Muscle layer of duodenum (tissue), 2 donors: ENCODE measurements at regions not wholly inside any gene's neighbourhood (a gene's known extent, or its start where the extent isn't known, plus 50 kb on each side); places are given as distances from the start of the nearest gene placed in this dataset.
"Not testable (repeated sequence)": the region's sequence is repeated elsewhere in the genome, so short reads cannot be mapped to it uniquely, and the experiment has no call there.

Experiments used
- H3K27ac ChIP-seq: one replicate; pipeline ENCODE4 v1.7.0; 2013; ENCODE audit warnings: mild to moderate bottlenecking, low read length
- H3K27me3 ChIP-seq: one replicate; pipeline ENCODE4 v1.7.0; 2013; ENCODE audit warnings: low read depth, mild to moderate bottlenecking, control low read depth, low read length
- H3K36me3 ChIP-seq, 2 donors: one replicate each; pipeline ENCODE4 v1.7.0; 2013; ENCODE audit warnings: low read length in 2 of 2, control low read depth in 1 of 2, mild to moderate bottlenecking in 1 of 2; ENCODE audit not compliant: insufficient read depth in 2 of 2, control insufficient read depth in 1 of 2
- H3K4me1 ChIP-seq, 2 donors: one replicate each; pipeline ENCODE4 v1.7.0; 2013; ENCODE audit warnings: low read length in 2 of 2, mild to moderate bottlenecking in 2 of 2, control low read depth in 1 of 2, moderate library complexity in 1 of 2; ENCODE audit not compliant: insufficient read depth in 2 of 2, control insufficient read depth in 1 of 2
- H3K4me3 ChIP-seq, 2 donors: one replicate each; pipeline ENCODE4 v1.7.0; 2013; ENCODE audit warnings: low read length in 2 of 2, low read depth in 1 of 2, mild to moderate bottlenecking in 1 of 2
- H3K9me3 ChIP-seq, 2 donors: one replicate each; pipeline ENCODE4 v1.7.0; 2013; ENCODE audit warnings: low read length in 2 of 2, control low read depth in 1 of 2, mild to moderate bottlenecking in 1 of 2; ENCODE audit not compliant: control insufficient read depth in 1 of 2
- donor health status: healthy.

- no peak overlapping the region for H3K27ac ChIP-seq
- no peaks in the 10 kb centered on the region for H3K27me3 ChIP-seq
- H3K9me3 ChIP-seq: no peaks in the 10 kb centered on the region
- no peaks in the 10 kb centered on the region for H3K36me3 ChIP-seq
- H3K4me1 ChIP-seq: no peaks in the 10 kb centered on the region
- H3K4me3 ChIP-seq: no peak overlapping the region
Measured at GRCh38 chr5:62886603-62887315, 308.1 kb downstream of the LRRC70 start.

GRCh38 chr5:62837330-62837729 lies 258.7 kb downstream of the LRRC70 start:
- H3K36me3 ChIP-seq, H3K4me3 ChIP-seq, H3K27ac ChIP-seq, H3K9me3 ChIP-seq, H3K27me3 ChIP-seq, H3K4me1 ChIP-seq: not testable (repeated sequence)

GRCh38 chr5:62829604-62829986 lies 251.0 kb downstream of the LRRC70 start:
- no peaks in the 10 kb centered on the region for H3K4me1 ChIP-seq
- H3K27me3 ChIP-seq: no peaks in the 10 kb centered on the region
- no peak overlapping the region for H3K4me3 ChIP-seq
- no peaks in the 10 kb centered on the region for H3K36me3 ChIP-seq
- no peak overlapping the region for H3K27ac ChIP-seq
- H3K9me3 ChIP-seq: peaks cover 0 to 3% of the 10 kb centered on the region in 2 donors

GRCh38 chr5:62828742-62829603 lies 250.4 kb downstream of the LRRC70 start:
- Histone ChIP-seq H3K27me3 (no peaks in the 10 kb centered on the region), H3K4me3 (no peak overlapping the region), H3K4me1 (no peaks in the 10 kb centered on the region), H3K27ac (no peak overlapping the region), H3K36me3 (no peaks in the 10 kb centered on the region), H3K9me3 (peaks cover 0 to 3% of the 10 kb centered on the region in 2 donors)

GRCh38 chr5:62825623-62826220 lies 247.1 kb downstream of the LRRC70 start:
- peaks cover 0 to 3% of the 10 kb centered on the region in 2 donors for H3K9me3 ChIP-seq
- H3K27me3 ChIP-seq: no peaks in the 10 kb centered on the region
- no peak overlapping the region for H3K27ac ChIP-seq
- H3K4me3 ChIP-seq: no peak overlapping the region
- H3K4me1 ChIP-seq: no peaks in the 10 kb centered on the region
- H3K36me3 ChIP-seq: no peaks in the 10 kb centered on the region

- Histone ChIP-seq H3K4me3 (no peak overlapping the region), H3K36me3 (no peaks in the 10 kb centered on the region), H3K4me1 (no peaks in the 10 kb centered on the region), H3K9me3 (peaks cover 0 to 3% of the 10 kb centered on the region in 2 donors), H3K27me3 (no peaks in the 10 kb centered on the region), H3K27ac (no peak overlapping the region)
Measured at GRCh38 chr5:62824936-62825335, 246.3 kb downstream of the LRRC70 start.

- not testable (repeated sequence) for H3K27me3 ChIP-seq, H3K4me1 ChIP-seq, H3K36me3 ChIP-seq, H3K4me3 ChIP-seq, H3K27ac ChIP-seq, H3K9me3 ChIP-seq
Measured at GRCh38 chr5:62817043-62817442, 238.4 kb downstream of the LRRC70 start.

GRCh38 chr5:62814991-62815390 lies 236.4 kb downstream of the LRRC70 start:
- Histone ChIP-seq H3K27ac (no peak overlapping the region), H3K9me3 (peaks cover 0 to 6% of the 10 kb centered on the region in 2 donors)

GRCh38 chr5:62812621-62813255 lies 234.1 kb downstream of the LRRC70 start:
- Histone ChIP-seq H3K9me3 (peaks cover 0 to 6% of the 10 kb centered on the region in 2 donors), H3K27me3 (no peaks in the 10 kb centered on the region), H3K4me1 (no peaks in the 10 kb centered on the region), H3K4me3 (no peak overlapping the region), H3K27ac (no peak overlapping the region), H3K36me3 (no peaks in the 10 kb centered on the region)

More at GRCh38 chr5:62814991-62815390, 236.4 kb downstream of the LRRC70 start:
- H3K4me3 ChIP-seq: no peak overlapping the region
- no peaks in the 10 kb centered on the region for H3K36me3 ChIP-seq
- no peaks in the 10 kb centered on the region for H3K4me1 ChIP-seq
- no peaks in the 10 kb centered on the region for H3K27me3 ChIP-seq

GRCh38 chr5:62804819-62805218 lies 226.2 kb downstream of the LRRC70 start:
- not testable (repeated sequence) for H3K27me3 ChIP-seq, H3K4me3 ChIP-seq, H3K4me1 ChIP-seq, H3K36me3 ChIP-seq, H3K9me3 ChIP-seq, H3K27ac ChIP-seq

GRCh38 chr5:62795926-62796325 lies 217.3 kb downstream of the LRRC70 start:
- Histone ChIP-seq H3K36me3 (no peaks in the 10 kb centered on the region), H3K4me3 (no peak overlapping the region), H3K27ac (no peak overlapping the region), H3K4me1 (no peaks in the 10 kb centered on the region), H3K9me3 (peaks cover 0 to 17% of the 10 kb centered on the region in 2 donors), H3K27me3 (no peaks in the 10 kb centered on the region)
